RKO (cell line): ENCODE measurements at regions not wholly inside any gene's neighbourhood (a gene's known extent, or its start where the extent isn't known, plus 50 kb on each side); places are given as distances from the start of the nearest gene placed in this dataset.

Experiments
- DNase-seq: peaks from one replicate; pipeline ENCODE4 v3.0.0-alpha.2; 2016; ENCODE audit warnings: low spot score

DNA sequence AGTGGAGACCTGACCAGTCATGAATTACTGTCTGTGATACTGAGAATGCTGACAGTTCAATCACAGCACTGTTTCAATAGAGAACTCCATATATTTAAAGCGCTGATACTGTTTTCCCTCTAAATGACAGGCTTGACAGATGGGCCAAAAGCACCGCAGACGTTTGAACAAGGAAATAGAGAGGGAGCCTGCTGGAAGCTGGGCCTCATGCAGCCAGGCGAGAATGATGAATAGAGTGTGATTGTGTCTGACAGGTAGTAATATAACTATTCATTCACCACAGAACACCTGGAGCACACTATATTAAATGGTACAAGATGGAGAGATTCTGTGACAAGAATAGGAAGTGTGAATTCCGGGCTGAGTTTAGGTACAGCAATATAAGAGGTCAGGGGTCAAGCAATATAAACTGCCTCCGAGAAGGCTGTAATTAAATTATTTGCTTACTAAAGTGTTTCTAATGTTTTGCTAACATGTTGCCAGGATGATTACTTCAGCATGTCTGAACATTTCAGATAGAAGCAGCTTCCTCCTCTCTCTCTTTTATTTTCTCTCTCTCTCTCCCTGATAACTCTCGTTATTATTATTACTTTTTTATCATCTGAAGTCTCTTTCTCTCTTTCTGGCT is 297.7 kb downstream of the CSNK1G3 start:
- no peak for DNase-seq

GRCh38 chr5:123808461-123809380 is 296.7 kb downstream of the CSNK1G3 start:
- DNase-seq: no peak

DNA sequence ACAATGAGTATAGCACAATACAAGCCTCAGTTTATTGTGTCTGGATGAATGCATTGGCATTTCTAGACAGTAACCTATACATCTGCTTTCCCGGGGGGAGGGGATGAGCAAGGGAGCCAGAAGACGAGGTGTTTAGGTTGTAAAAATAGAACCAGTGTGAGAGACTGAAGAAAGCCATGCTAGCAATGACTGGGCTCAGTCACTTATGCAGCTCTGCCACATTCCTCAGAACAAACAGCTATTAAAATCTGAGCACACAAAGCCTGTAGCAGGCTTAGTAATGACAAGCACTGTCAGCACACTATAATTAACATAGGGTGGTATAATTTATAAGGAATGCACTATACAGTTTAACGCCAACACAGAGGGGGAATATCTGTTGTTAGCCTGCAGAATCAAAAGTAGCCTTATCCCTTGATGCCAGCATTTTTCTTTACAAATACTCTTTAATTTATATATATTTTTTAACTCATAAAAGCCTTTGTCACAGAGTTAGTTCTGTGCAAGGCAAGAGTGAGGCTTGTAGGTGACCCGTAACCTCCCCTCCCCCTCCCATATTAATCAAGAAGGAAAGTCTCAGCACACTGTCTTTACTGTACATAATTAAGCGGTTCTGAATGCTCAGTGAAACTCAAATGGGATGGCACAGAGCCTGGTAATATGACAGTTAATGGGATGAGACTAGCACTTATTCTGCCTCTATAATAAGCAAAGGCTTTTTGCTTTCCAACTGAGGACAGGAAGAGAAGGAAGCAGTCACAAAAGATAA is 295.4 kb downstream of the CSNK1G3 start:
- DNase-seq: no peak

- DNase-seq: no peak
Measured at GRCh38 chr5:123806644-123807043, 294.7 kb downstream of the CSNK1G3 start.

- DNase-seq: no peak
Measured at GRCh38 chr5:123805300-123805699, 293.3 kb downstream of the CSNK1G3 start.

DNA sequence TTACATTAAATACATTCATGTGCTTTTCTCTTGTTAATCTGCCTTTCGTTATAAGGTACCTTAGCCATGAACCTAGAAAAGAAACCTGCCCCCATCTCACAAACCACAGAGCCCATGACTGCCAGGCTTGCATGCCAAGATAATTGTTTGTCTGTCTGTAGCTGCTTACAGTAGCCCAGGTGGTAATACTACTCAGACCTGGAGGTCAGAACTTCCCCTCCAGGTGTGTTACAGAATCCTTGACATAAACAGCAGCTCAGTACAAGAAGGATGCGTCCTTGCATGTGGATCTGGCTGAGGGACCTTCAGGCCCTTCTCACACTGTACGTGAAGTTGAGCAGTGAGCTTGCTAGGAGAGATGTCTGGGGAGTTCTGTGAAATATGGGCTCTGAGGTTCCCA is 291.4 kb downstream of the CSNK1G3 start:
- no peak for DNase-seq

GRCh38 chr5:123802298-123802951 is 290.4 kb downstream of the CSNK1G3 start:
- no peak for DNase-seq

DNA sequence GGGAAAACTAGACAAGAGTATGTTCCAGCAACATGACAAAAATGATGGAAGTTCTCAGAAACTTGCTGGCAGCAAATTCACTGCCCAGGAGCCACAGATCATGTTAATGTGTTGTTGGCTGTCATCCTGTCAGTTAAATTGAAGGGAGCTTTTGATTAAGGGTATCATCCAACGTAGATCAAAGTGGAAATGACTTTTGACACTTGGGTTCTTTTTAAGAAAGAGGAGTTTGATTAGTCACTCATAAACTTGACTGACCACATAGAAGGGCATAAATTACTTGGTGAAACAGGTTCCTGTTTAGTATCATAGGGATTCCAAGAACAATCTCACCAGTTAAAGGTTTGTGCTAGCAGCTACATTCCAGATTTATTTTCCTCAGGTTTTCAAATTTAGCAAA is 288.7 kb downstream of the CSNK1G3 start:
- DNase-seq: no peak

DNA sequence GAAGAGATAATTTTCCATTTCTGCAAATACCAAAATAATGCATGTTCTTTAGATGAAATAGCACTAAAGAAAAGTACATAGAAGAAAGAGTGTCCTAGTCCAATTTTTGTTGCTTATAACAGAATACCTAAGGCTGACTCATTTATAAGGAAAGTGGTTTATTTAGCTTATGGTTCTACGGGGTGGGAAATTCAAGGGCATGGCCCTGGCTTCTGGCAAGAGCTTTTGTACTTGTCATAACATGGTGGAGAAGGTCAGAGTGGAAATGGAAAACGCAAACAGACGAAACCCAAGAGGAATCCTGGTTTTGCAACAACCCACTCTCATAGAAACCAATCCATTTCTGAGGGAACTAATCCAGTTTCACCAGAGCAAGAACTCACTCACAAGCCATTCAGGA is 283.7 kb downstream of the CSNK1G3 start:
- no peak for DNase-seq

- DNase-seq: no peak
Measured at GRCh38 chr5:123790226-123790625, 278.2 kb downstream of the CSNK1G3 start.

DNA sequence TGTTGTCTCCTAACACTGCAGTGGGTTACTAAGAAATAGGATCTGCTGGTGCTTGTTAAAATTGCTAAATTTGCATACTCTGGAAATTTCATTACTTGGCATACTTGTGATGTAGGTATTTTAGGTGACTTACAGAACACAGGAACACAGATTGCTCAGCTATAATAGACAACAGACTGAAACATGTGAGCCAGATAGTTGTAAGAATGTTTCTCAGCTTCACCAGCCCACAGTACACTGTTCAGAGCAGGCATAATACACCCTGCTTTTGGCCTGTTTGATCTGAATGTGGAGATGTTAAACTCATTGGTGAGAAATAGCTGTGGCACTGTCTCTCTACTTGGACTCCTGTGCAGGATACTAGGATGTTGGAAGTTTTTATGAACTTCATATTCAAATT is 275.7 kb downstream of the CSNK1G3 start:
- no peak for DNase-seq

GRCh38 chr5:123787136-123787535 is 275.2 kb downstream of the CSNK1G3 start:
- DNase-seq: no peak

- DNase-seq: no peak
Measured at GRCh38 chr5:123786411-123786810, 274.4 kb downstream of the CSNK1G3 start.

DNA sequence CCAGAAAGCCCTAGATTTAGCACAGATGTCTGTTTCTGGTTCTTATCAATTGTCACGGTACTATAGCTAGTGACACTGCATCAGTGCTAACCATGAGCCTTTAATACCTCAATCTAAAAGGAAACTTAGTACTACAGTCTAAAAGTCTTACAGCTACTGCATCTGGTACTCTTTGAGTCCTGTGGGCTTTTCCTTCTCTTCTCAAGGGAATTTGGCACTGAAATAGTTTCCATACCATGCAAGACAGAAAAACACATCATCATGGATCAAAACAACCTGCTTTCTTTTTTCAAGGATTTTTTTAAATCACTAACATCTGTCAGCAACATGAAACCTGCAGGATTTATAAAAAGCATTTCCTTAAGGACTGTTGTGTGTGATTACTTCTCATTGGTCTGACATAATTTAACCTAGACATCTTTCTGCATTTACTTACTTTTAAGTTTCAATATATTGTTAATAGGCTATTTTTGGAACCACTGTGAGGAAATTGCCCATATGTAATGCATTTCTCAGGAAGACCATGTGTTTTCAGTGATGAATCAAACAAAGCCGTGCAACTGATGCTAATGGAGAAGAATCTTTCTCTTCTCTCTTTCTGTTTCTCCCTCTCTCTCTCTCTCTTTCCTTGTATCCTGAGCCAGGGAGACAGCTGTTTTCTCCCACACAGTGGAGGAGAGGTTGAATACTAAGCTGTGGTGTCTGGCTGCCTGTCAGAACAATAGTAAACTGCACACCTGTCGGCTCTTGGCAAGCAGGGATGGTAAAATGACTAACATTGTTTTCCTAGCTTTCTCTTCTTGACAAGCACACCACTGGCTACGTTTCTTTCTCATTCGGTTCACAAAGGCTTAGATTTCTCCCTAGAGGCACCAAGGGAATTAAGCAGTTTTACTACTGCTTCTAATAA is 273.4 kb downstream of the CSNK1G3 start:
- DNase-seq: no peak

GRCh38 chr5:123783421-123783820 is 271.4 kb downstream of the CSNK1G3 start:
- no peak for DNase-seq

- DNase-seq: no peak
Measured at GRCh38 chr5:123778641-123779040, 266.7 kb downstream of the CSNK1G3 start.

GRCh38 chr5:123776761-123777160 is 264.8 kb downstream of the CSNK1G3 start:
- DNase-seq: peak; percentile 19

DNA sequence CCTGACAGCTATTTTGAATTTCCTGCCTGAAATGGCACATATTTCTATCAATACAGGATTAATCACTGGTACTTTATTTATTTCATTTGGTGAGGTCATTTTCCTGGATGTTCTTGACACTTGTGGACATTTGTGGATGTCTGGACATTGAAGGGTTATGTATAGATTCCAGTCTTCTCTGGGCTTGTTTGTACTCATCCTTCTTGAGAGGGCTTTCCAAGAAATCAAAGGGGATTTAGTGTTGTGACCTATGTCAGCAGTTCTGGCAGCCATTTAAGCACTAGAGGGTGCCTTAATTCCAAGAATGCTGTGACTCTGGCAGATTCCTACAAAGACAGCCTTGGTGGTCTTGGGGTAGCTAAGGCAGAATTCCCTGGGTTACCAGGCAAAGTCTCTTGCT is 259.7 kb downstream of the CSNK1G3 start:
- DNase-seq: no peak

DNA sequence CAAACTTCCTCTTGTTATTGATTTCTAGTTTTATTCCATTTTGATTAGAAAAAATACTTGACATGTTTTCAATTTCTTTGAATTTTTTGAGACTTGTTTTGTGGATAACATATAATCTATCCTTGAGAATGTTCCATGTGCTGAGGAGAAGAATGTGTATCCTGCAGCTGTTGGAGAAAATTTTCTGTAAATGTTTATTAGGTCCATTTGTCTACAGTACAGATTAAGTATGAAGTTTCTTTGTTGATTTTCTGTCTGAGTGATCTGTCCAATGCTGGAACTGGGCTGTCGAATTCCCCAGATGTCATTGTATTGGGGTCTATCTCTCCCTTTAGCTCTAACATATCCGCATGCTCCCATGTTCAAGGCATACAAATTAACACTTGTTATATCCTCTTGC is 251.2 kb downstream of the CSNK1G3 start:
- DNase-seq: no peak

GRCh38 chr5:123756816-123757215 is 244.8 kb downstream of the CSNK1G3 start:
- no peak for DNase-seq

DNA sequence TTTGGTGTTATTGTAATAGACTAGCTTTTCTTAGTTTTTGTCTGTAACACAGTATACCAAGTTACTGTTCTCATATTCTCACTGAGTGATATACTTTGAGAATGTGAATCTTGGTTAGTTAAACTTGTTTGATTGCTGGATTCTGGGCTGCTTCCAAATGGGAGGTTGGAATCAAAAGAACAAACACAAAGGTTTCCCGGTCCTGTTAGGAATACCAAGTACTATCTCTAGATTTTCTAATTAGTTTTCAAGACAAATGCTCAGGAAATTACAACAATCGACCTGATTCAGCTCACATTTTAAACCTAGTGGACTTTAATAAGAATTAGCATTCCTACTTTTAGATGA is 244.3 kb downstream of the CSNK1G3 start:
- no peak for DNase-seq
